Middle frontal gyrus (tissue), 1 donor: ENCODE measurements at regions not wholly inside any gene's neighbourhood (a gene's known extent, or its start where the extent isn't known, plus 50 kb on each side); places are given as distances from the start of the nearest gene placed in this dataset.
"Not testable (repeated sequence)": the region's sequence is repeated elsewhere in the genome, so short reads cannot be mapped to it uniquely, and the experiment has no call there.

Source experiments
- DNase-seq: peaks from one replicate; pipeline ENCODE4 v3.0.0-alpha.2; 2015; ENCODE audit warnings: low spot score; ENCODE audit errors: extremely low spot score

DNA sequence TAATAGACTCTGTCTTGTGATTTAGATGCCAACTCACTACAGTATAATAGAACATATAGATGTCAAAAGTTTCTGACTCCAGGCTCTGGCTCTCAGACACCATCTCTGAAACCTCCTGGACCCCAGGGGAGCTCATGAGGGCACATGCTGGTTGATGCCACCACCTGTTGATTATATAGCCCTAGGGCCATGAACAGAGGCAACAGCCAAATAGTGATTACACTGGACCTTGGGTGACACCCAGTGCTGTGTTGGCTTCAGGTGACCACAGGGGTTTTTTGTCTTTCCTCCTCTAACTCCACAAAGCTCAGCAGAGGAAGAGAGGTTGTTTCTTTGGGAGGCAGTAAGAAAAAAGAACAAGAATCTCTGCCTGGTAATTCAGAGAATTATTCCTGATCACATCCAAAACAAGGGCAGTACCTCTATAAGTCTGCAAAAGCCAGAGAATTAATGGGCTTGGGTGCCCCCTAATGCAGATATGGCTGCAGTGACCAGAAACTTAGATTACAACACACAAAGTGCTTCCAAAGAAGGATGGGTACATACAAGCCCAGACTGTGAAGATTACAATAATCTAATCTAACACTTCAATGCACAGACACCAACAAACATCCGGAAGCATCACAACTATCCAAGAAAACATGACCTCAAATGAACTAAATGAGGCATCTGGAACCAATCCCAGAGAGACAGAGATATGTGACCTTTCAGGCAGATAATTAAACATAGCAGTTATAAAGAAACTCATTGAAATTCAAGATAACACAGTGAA, 1920.6 kb downstream of the ARAP2 start:
- no peak for DNase-seq

DNA sequence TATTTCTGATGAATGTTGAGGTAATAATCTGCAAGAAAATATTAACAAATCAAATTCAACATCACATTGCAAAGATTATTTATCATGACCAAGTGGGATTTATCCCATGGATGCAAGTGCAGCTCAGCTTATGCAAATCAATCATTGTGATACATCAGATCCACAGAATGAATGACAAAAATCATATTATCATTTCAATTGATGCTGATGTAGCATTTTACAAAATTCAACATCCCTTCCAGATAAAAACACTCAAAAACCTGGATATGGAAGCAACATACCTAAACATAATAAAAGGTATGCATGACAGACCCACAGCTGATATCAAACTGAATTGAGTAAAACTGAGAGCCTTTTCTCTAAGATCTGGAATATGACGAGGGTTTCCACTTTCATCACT, 1915.4 kb downstream of the ARAP2 start:
- no peak for DNase-seq

GRCh38 chr4:34335156-34335555, 1909.2 kb downstream of the ARAP2 start:
- not testable (repeated sequence) for DNase-seq

DNA sequence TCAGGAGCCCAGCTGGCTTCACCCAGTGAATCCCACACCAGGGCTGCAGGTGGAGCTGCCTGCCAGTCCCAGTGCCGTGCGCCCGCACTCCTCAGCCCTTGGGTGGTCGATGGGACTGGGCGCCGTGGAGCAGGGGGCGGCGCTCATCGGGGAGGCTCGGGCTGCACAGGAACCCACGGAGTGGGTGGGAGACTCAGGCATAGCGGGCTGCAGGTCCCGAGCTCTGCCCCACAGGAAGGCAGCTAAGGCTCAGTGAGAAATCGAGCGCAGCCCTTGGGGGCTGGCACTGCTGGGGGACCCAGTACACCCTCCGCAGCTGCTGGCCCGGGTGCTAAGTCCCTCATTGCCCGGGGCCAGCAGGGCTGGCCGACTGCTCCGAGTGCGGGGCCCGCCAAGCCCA, 1908.8 kb downstream of the ARAP2 start:
- DNase-seq, result not testable (repeated sequence)

DNA sequence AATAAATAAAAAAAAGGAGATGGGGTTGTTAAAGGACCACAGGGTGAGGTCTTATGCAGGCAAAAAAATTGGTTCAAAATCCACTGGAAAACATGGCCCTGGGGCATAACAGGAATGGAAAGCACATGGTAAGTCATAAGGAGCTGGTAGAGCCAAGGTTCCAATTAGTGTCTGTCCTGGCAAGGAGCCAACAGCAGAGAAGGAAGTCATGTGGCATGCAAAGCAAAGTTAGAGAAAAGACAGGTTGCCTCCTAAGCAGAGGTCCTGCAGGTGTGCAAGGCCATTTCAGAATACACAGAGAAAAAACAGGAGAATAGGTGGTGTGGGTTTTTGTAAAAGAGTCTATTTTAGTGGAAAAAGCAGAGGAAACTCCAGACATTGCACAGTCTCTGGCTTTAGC, 1881.7 kb downstream of the ARAP2 start:
- no peak for DNase-seq

DNA sequence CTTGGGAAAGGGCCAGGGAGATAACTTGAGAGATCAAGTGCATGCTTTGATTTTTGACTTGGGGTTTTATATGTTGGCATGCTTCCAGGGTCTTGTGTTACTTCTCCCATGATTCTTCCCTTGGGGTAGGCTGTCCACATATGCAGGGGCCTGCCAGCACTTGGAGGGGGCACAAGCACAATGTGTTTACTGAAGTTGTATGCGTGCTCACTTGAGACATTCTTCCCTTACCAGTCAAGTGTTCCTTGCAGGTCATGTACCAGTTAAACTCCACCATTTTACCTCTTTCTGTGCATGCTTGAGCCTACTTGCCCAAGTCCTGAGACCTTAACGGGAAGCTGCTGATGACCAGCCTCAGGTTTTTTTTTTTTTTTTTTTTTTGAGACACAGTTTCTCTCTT, 1880.5 kb downstream of the ARAP2 start:
- no peak for DNase-seq

GRCh38 chr4:34365946-34366345, 1878.4 kb downstream of the ARAP2 start:
- DNase-seq, result no peak

- no peak for DNase-seq
These were observed 1872.6 kb downstream of the ARAP2 start for GRCh38 chr4:34371676-34372075.

DNA sequence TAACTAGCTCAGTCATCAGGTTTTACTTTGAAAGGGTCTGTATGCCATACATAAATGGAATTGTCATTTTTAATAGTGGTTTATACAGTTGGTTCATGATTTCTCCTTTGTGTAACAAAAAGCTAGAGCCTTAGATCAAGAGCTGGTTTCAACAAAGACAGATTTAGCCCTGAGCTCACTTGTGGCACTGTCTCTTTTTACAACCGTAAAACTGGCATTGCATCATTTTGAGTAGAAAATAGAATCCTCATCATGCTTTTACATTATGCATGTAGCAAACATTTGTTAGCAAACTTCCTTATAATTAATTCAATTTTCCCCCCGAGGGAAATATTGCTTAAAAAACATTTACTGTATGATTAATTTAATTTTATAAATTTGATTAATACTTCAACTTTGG, 1871.5 kb downstream of the ARAP2 start:
- no peak for DNase-seq

GRCh38 chr4:34373456-34373855, 1870.9 kb downstream of the ARAP2 start:
- DNase-seq, result no peak

DNA sequence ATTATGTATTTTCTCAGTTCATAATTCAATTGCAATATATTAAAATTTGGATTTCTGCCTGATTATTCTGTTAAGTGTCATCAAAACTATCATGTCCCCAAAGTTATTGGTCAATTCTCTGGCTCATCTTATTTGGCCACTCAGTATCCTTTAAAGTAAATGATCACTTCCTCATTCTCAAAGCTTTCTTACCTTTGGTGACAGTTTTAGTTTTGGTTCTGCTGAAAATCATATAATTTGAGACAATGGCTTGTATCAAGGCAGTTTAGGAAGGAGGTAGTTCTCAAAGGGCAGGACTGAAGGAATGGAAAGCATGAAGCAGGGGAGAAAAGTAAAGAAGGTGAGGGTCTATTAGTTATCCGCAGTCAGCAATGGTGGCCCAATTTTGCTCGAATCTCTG, 1832.1 kb downstream of the ARAP2 start:
- no peak for DNase-seq

- DNase-seq, result no peak
These were observed 1831.4 kb downstream of the ARAP2 start for GRCh38 chr4:34412911-34413310.

DNA sequence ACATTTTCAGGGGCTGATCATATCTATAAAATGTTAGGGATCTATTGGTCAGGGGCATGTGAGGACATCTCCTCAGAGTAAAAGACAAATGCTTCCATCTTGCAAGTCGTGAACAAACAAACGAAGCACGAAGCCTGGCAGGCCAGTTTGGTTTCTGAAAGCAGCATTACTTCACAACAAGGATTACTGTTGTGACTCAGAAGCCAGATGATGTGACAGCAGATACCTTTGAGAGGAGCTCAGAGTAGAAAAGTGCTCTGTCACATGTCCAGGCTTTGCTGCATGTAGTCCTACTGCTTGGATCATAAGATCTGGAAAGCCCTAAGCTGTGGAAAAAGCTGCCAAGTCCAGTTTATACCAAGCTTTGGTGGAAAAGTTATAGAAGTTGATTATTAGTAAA, 1827.2 kb downstream of the ARAP2 start:
- no peak for DNase-seq

GRCh38 chr4:34419871-34420270, 1824.4 kb downstream of the ARAP2 start:
- DNase-seq, result no peak

DNA sequence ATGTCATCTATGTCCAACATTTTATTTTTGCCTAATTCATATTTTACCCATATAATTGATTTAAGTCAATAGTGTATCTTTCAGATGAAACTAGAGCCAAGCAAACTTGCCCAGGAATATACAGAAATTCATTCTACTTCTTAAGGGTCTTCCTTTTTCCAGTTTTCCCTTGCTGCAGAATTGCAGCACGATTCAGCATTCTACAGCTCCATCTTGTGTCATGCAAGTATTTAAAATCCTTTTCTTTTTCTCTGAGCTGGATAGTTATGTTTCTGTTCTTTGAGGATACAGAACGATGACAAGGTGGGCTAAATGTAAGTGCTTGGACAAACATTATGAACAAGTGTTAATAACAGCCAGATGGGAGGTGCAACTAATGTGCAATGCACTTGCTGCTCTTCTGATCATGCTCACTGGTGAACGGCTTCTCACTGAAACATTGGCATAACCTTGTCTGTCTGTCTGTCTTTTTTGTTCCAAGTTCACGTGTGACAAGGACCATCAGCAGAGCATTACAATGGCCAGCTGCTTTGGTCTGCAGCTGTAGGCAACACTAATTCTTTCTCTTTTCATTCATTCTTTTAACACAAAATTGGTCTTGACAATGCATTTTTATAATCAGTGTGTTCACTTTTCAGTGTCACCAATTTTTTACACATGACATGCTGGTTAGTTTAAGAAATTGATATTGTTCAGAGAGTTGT, 1821.7 kb downstream of the ARAP2 start:
- no peak for DNase-seq

GRCh38 chr4:34432706-34433105, 1811.6 kb downstream of the ARAP2 start:
- no peak for DNase-seq

- DNase-seq, result not testable (repeated sequence)
These were observed 1809.9 kb downstream of the ARAP2 start for GRCh38 chr4:34434377-34434776.

DNA sequence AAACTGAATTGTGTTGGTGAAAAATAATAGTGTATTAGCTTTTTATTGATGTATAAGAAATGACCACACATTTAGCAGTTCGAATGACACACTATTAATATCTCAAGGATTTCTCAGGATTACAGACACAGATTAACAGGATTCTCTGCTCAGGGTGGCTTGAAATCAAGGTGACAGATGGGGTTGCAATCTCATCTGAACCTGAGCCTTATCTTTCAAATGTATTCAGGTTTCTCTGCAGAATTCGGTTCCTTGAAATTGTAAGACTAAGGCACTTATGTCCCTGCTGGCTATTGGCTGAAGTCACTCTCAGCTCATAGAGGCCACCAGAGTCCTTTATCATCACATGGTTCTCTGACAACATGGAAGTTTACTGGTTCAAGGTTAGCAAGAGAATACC, 1780.1 kb downstream of the ARAP2 start:
- DNase-seq, result no peak

DNA sequence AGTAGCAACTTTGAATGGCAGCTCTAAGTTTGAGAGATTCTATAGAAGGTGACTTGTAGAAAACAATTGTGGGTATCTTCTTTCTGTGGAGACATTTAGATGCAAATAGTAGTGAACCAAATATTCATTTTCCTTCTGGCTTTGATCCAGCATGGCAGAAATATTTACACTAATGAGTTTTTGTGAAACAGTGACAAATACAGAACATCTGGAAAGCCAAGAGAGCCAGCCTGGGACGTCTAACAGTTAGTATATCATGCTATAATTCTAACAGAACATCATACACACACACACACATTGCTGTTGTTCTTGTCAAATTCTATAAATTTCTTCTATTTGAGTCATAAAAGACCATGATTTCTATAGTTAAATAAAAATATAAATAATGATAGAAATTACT, 1777.9 kb downstream of the ARAP2 start:
- no peak for DNase-seq

- DNase-seq, result no peak
These were observed 1774.8 kb downstream of the ARAP2 start for GRCh38 chr4:34469516-34469915.

DNA sequence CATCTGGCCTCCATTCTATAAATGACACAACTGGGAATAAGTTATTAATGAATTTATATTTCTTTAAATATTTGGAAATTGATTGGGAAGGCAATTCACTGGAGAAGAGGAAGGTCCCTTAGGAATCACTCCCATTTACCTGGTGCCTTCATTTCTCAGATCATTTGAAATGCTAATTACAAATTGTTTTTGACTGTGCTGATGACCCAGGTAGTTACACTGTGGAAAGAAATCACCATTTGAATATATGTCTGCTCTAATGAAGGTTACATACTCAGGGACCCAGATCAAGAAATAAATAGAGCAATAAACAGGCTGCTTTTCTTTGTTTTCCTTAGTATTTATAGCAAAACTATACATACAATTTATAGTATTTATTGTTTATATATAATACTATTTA, 1759.1 kb downstream of the ARAP2 start:
- no peak for DNase-seq

GRCh38 chr4:34486461-34487363, 1757.6 kb downstream of the ARAP2 start:
- no peak for DNase-seq
